ENCODE measurements at regions not wholly inside any gene's neighbourhood (a gene's known extent, or its start where the extent isn't known, plus 50 kb on each side); places are given as distances from the start of the nearest gene placed in this dataset.

- DNase-seq, result no peak
Measured at GRCh38 chr15:98203872-98204660, 243.6 kb downstream of the ARRDC4 start.

GRCh38 chr15:98207928-98208327, 247.4 kb downstream of the ARRDC4 start:
- no peak for DNase-seq

- DNase-seq, result no peak
Measured at GRCh38 chr15:98213346-98213979, 253.0 kb downstream of the ARRDC4 start.

- DNase-seq, result no peak
Measured at GRCh38 chr15:98216166-98216565, 255.7 kb downstream of the ARRDC4 start.

GRCh38 chr15:98217356-98217755, 256.9 kb downstream of the ARRDC4 start:
- no peak for DNase-seq

- no peak for DNase-seq
Measured at GRCh38 chr15:98221144-98221543, 260.6 kb downstream of the ARRDC4 start.

GRCh38 chr15:98221577-98221976, 261.1 kb downstream of the ARRDC4 start:
- DNase-seq, result no peak

GRCh38 chr15:98226149-98226548, 265.6 kb downstream of the ARRDC4 start:
- no peak for DNase-seq

GRCh38 chr15:98226578-98226977, 266.1 kb downstream of the ARRDC4 start:
- DNase-seq, result no peak

GRCh38 chr15:98228846-98229245, 268.3 kb downstream of the ARRDC4 start:
- no peak for DNase-seq

- DNase-seq, result no peak
Measured at GRCh38 chr15:98230975-98231374, 270.5 kb downstream of the ARRDC4 start.

- DNase-seq, result no peak
Measured at GRCh38 chr15:98231696-98232440, 271.4 kb downstream of the ARRDC4 start.

- DNase-seq, result no peak
Measured at GRCh38 chr15:98232761-98233160, 272.3 kb downstream of the ARRDC4 start.

- no peak for DNase-seq
Measured at GRCh38 chr15:98233873-98234272, 273.4 kb downstream of the ARRDC4 start.

GRCh38 chr15:98240303-98240702, 279.8 kb downstream of the ARRDC4 start:
- no peak for DNase-seq

- DNase-seq, result no peak
Measured at GRCh38 chr15:98241032-98241554, 280.6 kb downstream of the ARRDC4 start.

GRCh38 chr15:98257290-98257689, 296.8 kb downstream of the ARRDC4 start:
- DNase-seq, result no peak

GRCh38 chr15:98263787-98264186, 303.3 kb downstream of the ARRDC4 start:
- no peak for DNase-seq

- DNase-seq, result no peak
Measured at GRCh38 chr15:98266295-98266694, 305.8 kb downstream of the ARRDC4 start.

GRCh38 chr15:98268163-98268562, 307.7 kb downstream of the ARRDC4 start:
- DNase-seq, result no peak

GRCh38 chr15:98272625-98273024, 312.1 kb downstream of the ARRDC4 start:
- DNase-seq, result no peak

- no peak for DNase-seq
Measured at GRCh38 chr15:98276018-98276417, 315.5 kb downstream of the ARRDC4 start.

GRCh38 chr15:98277602-98278001, 317.1 kb downstream of the ARRDC4 start:
- DNase-seq, result no peak

Measured in activated CD4-positive, alpha-beta T cell treated with anti-CD3 and anti-CD28 coated beads, Interleukin-10, Interleukin-2, amounts not matched to agents 100 ng/mL and 50 ng/mL, durations not matched to agents 16 hours and 8 hours (primary cell).